ENCODE measurements at regions not wholly inside any gene's neighbourhood (a gene's known extent, or its start where the extent isn't known, plus 50 kb on each side); places are given as distances from the start of the nearest gene placed in this dataset.

DNA sequence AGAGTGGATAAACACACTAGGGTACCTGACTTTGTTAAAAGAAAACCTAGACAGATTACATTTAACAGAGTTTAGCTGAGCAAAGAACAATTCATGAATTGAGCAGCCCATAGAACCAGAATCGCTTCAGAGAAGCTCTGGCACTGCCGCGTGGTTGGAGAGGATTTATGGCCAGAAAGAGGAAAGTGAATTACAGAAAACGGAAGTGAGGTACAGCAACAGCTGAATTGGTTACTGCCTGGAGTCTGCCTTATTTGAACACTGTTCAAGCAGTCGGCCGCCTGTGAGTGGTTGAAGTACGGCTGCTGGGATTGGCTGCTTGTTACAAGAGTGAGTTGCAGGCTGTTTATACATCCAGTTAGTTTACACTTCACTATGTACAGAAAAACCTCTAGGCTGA is 253.8 kb upstream of the CDYL start:
- Histone ChIP-seq H3K27ac (no peak overlapping the region), H3K4me3 (no peak overlapping the region)

DNA sequence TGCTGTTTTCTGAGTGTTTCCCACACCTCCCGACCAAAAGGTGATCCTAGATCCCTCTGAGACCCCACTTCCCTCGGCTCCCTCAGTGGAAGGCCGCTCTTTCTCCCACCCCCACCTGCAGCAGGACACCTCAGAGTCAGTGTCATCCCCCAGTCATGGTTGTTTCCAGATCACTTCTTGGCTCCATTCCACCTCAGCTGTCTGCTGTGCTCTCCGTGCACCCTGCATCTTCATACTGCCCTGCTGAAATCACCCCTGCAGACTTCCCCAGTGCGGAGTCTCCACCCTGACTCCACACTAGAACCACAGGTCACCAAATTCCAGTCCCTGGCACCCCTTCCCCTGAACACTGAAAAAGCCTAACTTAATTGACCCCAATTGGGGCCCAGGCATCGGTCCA is 255.1 kb upstream of the CDYL start:
- no peak overlapping the region for H3K27ac ChIP-seq
- H3K4me3 ChIP-seq, result no peak overlapping the region

- Histone ChIP-seq H3K27ac (no peak overlapping the region), H3K4me3 (no peak overlapping the region)
These were observed 257.7 kb upstream of the CDYL start for GRCh38 chr6:4518506-4518905.

DNA sequence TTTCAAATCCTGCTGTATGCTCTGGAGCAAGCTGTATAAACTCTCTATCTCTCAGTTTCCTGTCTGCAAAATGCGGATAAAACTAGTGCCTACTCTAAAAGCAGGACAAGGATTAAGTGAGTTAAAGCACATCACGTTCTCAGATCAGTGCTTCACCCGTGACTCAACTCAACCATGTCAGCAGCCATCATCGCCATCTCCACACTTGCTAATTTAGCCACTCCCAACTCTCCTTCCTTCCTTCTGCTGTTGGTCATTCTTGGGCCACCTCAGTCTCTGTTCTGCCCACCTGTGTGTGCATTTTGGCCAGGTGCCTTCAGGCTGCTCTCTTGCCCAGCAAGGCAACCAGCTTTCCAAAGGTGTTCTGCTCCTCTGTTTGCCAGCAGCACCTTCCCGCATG is 260.0 kb upstream of the CDYL start:
- no peak overlapping the region for H3K27ac ChIP-seq
- H3K4me3 ChIP-seq, result no peak overlapping the region

GRCh38 chr6:4513561-4513960 is 262.6 kb upstream of the CDYL start:
- no peak overlapping the region for H3K4me3 ChIP-seq
- H3K27ac ChIP-seq, result no peak overlapping the region

DNA sequence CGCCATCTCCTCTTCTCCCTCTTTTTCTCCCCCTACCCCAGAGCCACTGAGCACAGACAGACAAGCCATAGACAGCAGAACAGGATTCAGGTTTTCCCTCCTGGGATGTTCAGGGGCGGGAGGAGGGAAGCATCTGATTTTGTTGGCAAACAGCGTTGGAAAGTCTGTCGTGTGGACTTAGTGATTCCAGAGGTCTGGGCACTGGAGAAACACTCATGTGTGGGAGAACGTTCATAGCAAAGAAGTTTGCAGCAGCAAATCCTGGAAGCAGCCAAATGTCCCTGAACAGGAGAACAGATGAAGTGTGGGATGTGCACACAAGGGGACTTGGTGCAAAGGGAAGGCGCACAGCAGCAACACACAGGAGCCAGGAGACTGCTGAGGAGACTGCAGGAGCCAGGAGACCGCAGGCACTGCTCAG is 264.1 kb upstream of the CDYL start:
- H3K4me3 ChIP-seq, result no peak overlapping the region
- H3K27ac ChIP-seq, result no peak overlapping the region

DNA sequence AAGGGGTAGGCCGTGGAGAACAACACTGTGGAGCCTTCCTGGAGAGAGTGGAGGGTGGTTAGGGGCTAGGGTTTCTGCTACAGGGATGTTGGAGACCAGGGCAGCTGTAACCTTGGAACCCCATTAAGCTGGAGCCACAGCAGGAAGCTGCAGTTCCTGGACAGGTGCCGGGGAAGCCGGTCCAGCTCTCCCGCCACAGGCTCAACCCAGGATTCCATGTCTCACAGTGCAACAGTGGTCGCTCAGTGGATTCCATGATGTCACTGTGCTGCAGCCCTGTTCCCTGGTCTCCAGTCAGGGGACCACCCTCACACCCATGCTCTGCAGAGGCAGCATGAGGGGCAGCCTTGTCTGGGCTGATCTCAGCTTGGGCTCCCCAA is 264.6 kb upstream of the CDYL start:
- Histone ChIP-seq H3K27ac (no peak overlapping the region), H3K4me3 (no peak overlapping the region)

- H3K27ac ChIP-seq, result no peak overlapping the region
- no peak overlapping the region for H3K4me3 ChIP-seq
These were observed 265.1 kb upstream of the CDYL start for GRCh38 chr6:4510906-4511640.

GRCh38 chr6:4510317-4510716 is 265.9 kb upstream of the CDYL start:
- no peak overlapping the region for H3K27ac ChIP-seq
- no peak overlapping the region for H3K4me3 ChIP-seq

DNA sequence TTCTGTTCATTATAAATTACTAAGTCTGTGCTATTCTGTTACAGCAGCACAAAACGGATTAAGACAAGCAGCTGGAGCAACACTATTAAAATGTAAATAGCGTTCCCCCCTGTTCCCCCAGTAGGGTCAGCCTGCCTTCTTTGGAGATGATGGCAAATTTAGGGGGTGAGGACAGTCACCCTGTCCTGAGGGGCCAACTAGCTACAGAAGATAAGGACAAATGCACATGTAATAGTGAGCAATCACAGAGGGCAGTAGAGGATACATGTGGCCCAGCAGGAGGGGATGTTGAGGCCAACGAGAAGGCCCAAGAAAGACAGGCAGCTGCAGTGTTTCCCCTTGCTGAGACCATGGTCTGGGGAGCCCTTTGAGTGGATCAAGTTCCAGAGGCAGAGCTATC is 266.7 kb upstream of the CDYL start:
- Histone ChIP-seq H3K4me3 (no peak overlapping the region), H3K27ac (no peak overlapping the region)

DNA sequence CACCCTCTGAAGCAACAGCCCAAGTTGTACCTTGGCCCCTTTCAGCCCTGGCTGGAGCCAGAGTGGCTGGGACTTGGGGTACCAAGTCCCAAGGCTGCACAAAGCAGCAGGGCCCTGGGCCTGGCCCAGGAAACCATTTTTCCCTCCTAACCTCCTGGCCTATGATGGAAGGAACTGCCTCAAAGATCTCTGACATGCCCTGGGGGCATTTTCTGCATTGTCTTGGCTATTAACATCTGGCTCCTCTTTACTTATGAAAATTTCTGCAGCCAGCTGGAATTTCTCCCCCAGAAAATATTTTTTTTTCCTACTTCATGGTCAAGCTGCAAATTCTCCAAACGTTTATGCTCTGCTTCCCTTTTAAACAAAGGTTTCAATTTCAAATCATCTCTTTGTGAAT is 269.4 kb upstream of the CDYL start:
- Histone ChIP-seq H3K4me3 (no peak overlapping the region), H3K27ac (no peak overlapping the region)

DNA sequence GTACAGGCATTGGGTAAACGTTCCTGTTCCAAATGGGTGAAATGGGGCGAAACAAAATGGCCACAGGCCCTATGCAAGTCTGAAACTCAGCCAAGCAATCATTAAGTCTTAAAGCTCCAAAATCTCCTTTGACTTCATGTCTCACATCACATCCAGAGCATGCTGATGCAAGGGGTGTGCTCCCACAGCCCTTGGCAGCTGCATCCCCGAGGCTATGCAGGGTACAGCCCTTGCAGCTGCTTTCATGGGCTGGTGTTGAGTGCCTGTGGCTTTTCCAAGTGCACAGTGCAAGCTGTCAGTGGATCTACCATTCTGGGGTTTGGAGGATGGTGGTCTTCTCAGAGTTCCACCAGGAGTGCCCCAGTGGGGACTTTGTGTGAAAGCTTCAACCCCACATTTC is 270.0 kb upstream of the CDYL start:
- Histone ChIP-seq H3K4me3 (no peak overlapping the region), H3K27ac (no peak overlapping the region)

DNA sequence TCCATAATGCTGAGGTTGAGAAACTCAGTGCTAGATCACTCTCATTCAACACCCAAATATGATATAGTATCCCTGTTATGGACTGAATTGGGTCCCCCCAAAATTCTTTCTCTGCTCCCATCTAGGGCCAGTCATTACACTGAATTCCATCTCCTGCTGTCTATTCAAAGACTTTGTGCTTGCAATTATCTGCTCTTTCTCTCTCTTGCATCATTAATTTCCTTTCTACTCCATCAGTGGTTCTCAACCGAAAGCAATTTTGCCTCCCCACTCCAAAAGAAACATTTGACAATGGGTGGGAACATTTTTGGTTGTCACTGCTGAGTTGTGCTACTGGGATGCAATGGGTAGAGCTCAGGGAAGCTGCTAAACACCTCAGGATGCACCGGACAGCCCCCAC is 271.5 kb upstream of the CDYL start:
- no peak overlapping the region for H3K4me3 ChIP-seq
- no peak overlapping the region for H3K27ac ChIP-seq

GRCh38 chr6:4503700-4504099 is 272.5 kb upstream of the CDYL start:
- Histone ChIP-seq H3K27ac (no peak overlapping the region), H3K4me3 (no peak overlapping the region)

DNA sequence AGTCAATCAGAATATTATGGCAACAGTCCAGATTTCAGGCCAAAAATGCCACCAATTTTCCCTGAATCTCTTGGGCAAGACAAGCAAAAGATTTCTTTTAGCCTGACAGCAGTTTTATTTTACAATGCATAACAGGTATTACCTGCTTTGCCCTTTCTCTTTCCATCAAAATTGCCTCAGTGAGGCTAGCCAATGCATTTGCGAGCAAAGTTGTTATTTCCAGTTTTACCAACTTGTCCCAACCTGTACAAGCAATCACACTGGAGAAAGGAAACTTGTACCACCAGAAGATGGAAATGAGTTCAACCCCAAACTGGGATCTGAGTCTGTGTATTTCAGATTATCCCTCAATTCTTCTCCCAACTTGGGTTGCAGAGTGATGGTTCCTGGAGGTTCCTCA is 279.9 kb upstream of the CDYL start:
- Histone ChIP-seq H3K4me3 (no peak overlapping the region), H3K27ac (peak overlapping the region in 1 of 21 experiments; percentile 1)

DNA sequence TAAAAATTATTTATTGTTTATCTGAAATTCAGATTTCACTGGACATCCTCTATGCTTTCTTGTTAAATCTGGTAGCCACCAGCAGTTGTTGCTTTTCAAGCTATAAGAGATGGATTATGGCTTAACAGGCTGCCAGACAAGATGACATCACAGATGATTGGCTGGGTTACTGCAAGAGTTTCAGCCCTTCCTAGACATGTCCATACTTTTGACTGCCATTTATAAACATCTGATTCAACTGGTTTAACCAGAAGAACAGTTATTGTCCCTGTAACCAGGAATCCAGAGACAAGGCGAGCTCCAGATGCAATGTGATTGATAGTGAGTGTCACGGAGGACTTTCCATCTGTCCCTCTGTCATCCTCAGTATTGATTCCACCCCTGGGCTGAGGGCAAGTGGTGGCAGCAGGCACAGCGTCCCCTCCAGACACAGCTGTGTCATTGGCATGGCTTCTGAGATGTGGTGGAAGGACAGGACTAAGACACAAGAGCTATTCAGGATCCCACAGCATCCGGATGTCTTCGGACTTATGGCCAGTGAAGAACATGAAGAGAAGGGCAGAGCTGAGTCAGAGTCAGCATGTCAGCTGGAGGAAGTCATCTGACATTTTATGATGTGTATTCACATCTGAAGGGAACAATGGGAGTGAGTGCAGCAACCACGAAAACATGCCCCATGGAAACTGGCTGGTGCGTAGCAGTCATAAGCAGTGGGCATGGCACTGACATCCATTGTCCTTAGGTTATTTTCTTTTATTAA is 284.5 kb upstream of the CDYL start:
- peak overlapping the region in 8 of 21 experiments; percentile 1 to 69 (median 38) for H3K27ac ChIP-seq
- no peak overlapping the region for H3K4me3 ChIP-seq

DNA sequence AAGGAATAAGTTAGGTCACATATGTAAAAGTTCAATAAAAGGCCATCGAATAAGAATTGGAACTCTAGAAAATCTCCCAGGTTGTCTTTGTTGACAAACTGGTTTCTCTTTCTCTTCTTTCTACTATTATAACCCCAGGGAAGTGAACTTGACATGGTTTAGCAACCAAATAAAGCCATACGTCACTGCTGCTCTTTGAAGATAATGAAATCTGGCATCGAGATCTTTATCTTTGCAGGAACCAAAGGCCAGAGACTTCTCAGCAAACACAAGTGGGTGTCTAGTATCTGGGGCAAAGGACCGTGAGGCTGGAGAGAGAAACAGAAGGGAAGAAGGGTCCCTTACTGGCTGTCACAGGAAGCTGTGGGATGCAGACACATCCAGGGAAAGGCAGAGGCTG is 286.7 kb upstream of the CDYL start:
- H3K4me3 ChIP-seq, result no peak overlapping the region
- H3K27ac ChIP-seq, result peak overlapping the region in 4 of 21 experiments; percentile 13 to 46 (median 38)

DNA sequence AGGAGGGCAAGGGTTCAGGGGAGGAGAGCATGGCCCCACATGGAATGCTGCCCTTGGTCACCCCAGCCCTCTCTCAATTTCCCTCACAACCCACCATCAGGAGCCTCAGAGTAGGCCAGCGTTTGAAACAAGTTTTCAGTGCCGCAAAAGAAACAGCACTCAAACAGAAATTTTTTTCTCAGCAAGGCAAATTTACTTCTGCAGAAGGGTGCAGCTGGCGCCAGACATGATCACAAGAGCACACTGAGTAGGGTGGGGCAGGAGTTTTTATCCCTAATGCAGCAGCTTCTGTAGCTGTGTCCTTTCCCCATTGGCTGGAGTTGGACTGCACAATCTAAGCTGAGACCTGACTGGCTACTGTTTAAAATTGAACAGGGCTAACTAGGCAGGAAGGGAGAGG is 287.8 kb upstream of the CDYL start:
- no peak overlapping the region for H3K27ac ChIP-seq
- no peak overlapping the region for H3K4me3 ChIP-seq

DNA sequence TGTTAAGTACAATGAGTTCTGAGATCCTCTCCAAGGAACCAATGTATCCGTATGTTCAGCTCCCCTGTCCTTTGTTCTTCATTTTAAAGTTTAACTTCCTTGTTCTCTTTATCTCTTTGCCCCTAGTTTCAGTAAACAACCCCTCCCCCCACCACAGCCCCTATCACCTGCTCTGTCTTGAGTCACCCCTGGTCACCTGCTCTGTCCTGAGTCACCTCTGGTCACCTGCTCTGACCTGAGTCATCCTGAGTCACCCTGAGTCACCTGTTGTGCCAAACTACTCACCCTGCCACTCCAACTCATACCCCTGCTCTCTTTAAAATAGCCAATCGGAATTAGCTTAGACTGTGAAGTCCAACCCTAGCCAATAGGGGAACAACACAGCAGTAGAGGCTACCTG is 288.7 kb upstream of the CDYL start:
- Histone ChIP-seq H3K27ac (no peak overlapping the region), H3K4me3 (no peak overlapping the region)

- Histone ChIP-seq H3K4me3 (no peak overlapping the region), H3K27ac (no peak overlapping the region)
These were observed 289.5 kb upstream of the CDYL start for GRCh38 chr6:4486568-4487315.

DNA sequence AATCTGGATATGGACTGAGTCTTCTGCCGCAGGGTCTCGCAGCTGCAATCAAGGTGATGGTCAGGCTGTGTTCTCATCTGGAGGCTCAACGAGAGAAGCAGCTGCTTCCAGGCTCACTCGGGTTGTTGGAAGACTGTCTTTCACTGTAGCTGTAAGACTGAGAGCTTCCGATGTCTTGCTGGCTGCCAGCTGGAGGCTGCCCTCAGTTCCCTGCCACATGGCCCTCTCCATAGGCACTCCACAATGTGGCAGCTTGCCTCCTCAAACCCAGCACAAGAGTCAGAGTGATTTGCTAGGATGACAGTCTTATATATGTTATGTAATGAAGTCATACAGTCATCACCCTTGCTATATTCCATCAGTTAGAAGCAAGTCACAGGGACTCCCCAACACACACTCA is 290.5 kb upstream of the CDYL start:
- Histone ChIP-seq H3K27ac (no peak overlapping the region), H3K4me3 (no peak overlapping the region)

All from skin epidermis (tissue), 12 donors.